Panc1 (cell line): ENCODE measurements at regions not wholly inside any gene's neighbourhood (a gene's known extent, or its start where the extent isn't known, plus 50 kb on each side); places are given as distances from the start of the nearest gene placed in this dataset.

Experiments
- ATAC-seq: fragments of 200-7000 bp; cut with Tn5 transposase; 2 replicates; pipeline ENCODE4 v1.9.1; 2020; ENCODE audit warnings: mild to moderate bottlenecking, moderate library complexity
- BruUV-seq: library from RNA; stranded (reverse); fragments of 400-500 nt; replicated peaks from 2 replicates; lab custom pipeline; 2021; lab: Mats Ljungman, UMichigan
- CTCF ChIA-PET: fragments of 300-600 bp; sonication (Branson Sonifier 250); formaldehyde crosslinking; loops from one replicate; lab custom pipeline; 2022; ENCODE audit warnings: antibody characterized with exemption; lab: Charles Lee
- POLR2A ChIA-PET: fragments of 300-600 bp; sonication (Branson Sonifier 250); formaldehyde crosslinking; loops from one replicate; lab custom pipeline; 2022; ENCODE audit warnings: antibody characterized with exemption; lab: Charles Lee
- DNase-seq: peaks from one replicate; pipeline ENCODE4 v3.0.0-alpha.2; 2010; ENCODE audit warnings: low read depth, low spot score
- H3K27ac ChIP-seq: 2 replicates; pipeline ENCODE4 v1.5.1; 2011; ENCODE audit warnings: mild to moderate bottlenecking, low read length, inconsistent platforms
- H3K27me3 ChIP-seq: fragments of 200-500 bp; sonication (Bioruptor generic); 2 replicates; pipeline ENCODE4 v1.6.0; 2014; ENCODE audit warnings: low read length, inconsistent platforms; ENCODE audit not compliant: control insufficient read depth, insufficient read depth
- H3K36me3 ChIP-seq: fragments of 200-500 bp; sonication (Bioruptor generic); 2 replicates; pipeline ENCODE4 v1.5.1; 2014; ENCODE audit warnings: inconsistent platforms, mild to moderate bottlenecking, low read length, moderate library complexity; ENCODE audit not compliant: control insufficient read depth, insufficient read depth
- H3K4me1 ChIP-seq: 2 replicates; pipeline ENCODE4 v1.5.1; 2011; ENCODE audit warnings: inconsistent platforms, mild to moderate bottlenecking, low read length, moderate library complexity; ENCODE audit not compliant: control insufficient read depth, insufficient read depth
- H3K4me3 ChIP-seq, 2 experiments: 2 replicates each; pipeline ENCODE4 v1.5.1; 2011 to 2012; ENCODE audit warnings: low read depth in 2 of 2, low read length in 2 of 2, mild to moderate bottlenecking in 2 of 2, inconsistent platforms in 1 of 2, moderate library complexity in 1 of 2
- H3K9me3 ChIP-seq: fragments of 200-500 bp; sonication (Bioruptor generic); 2 replicates; pipeline ENCODE4 v1.5.1; 2014; ENCODE audit warnings: low read depth, mild to moderate bottlenecking, inconsistent platforms, low read length, moderate library complexity; ENCODE audit not compliant: control insufficient read depth, insufficient read depth
- POLR2AphosphoS5 ChIP-seq: IDR thresholded peaks from 2 replicates; pipeline ENCODE4 v1.6.1; 2012; ENCODE audit warnings: mild to moderate bottlenecking, low read depth, low read length, moderate library complexity
- SIN3A ChIP-seq: IDR thresholded peaks from 2 replicates; pipeline ENCODE4 v1.6.1; 2012; ENCODE audit warnings: low read depth, mild to moderate bottlenecking, low read length, moderate library complexity, borderline replicate concordance; ENCODE audit not compliant: insufficient read depth
- TCF7L2 ChIP-seq: IDR thresholded peaks from 2 replicates; pipeline ENCODE4 v1.6.1; 2011; ENCODE audit warnings: mild to moderate bottlenecking, low read depth, low read length, inconsistent platforms
- in situ Hi-C: cut with HindIII; loops from 2 replicates; pipeline ENCODE4 v1.10.0; 2016; ENCODE audit warnings: low sequenced_read_pairs, low pct_unique_long_range_greater_than_20kb
- intact Hi-C: fragments of 100-400 bp; cut with micrococcal nuclease; formaldehyde crosslinking; loops from one replicate; pipeline ENCODE4 v1.10.0; 2022; ENCODE audit not compliant: unreplicated experiment
- TF ChIP-seq, protein P1 (sequence below): fragments of 450-650 bp; IDR thresholded peaks from 2 replicates; pipeline ENCODE4 v1.5.1; 2017; ENCODE audit warnings: mild to moderate bottlenecking
- TF ChIP-seq, protein P2 (sequence below), 2 experiments: IDR thresholded peaks; 2 replicates each; pipeline ENCODE4 v1.6.1; 2011 to 2012; ENCODE audit warnings: low read depth in 2 of 2, control low read depth in 1 of 2, low read length in 1 of 2, mild to moderate bottlenecking in 1 of 2, moderate library complexity in 1 of 2; ENCODE audit not compliant: insufficient read depth in 1 of 2

DNA sequence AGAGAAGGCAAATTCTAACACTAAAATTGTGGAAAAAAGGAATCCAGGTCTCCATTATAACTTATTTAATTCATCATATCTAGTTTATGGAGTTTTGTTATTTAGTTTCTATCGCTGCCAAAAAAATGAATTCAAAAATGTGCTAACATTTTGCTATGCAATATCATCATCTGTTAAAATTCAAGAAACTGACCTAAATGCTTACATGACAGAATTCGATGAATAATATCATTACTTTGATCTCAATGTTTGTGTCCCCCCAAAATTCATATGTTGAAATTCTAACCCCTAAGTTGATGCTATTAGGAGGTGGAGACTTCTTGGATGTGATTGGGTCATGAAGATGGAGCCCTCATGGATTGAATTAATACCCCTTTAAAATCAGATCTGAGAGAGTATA lies 775.0 kb downstream of the PCDH17 start:
- ChIA-PET CTCF (no interaction called here), POLR2A (no interaction called here)
- in situ Hi-C loops (no loop called here), intact Hi-C loops (no loop called here)
- BruUV-seq = no TSS peak
- TF ChIP-seq, protein P1, sequence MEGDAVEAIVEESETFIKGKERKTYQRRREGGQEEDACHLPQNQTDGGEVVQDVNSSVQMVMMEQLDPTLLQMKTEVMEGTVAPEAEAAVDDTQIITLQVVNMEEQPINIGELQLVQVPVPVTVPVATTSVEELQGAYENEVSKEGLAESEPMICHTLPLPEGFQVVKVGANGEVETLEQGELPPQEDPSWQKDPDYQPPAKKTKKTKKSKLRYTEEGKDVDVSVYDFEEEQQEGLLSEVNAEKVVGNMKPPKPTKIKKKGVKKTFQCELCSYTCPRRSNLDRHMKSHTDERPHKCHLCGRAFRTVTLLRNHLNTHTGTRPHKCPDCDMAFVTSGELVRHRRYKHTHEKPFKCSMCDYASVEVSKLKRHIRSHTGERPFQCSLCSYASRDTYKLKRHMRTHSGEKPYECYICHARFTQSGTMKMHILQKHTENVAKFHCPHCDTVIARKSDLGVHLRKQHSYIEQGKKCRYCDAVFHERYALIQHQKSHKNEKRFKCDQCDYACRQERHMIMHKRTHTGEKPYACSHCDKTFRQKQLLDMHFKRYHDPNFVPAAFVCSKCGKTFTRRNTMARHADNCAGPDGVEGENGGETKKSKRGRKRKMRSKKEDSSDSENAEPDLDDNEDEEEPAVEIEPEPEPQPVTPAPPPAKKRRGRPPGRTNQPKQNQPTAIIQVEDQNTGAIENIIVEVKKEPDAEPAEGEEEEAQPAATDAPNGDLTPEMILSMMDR = no peak
- TF ChIP-seq, protein P2, sequence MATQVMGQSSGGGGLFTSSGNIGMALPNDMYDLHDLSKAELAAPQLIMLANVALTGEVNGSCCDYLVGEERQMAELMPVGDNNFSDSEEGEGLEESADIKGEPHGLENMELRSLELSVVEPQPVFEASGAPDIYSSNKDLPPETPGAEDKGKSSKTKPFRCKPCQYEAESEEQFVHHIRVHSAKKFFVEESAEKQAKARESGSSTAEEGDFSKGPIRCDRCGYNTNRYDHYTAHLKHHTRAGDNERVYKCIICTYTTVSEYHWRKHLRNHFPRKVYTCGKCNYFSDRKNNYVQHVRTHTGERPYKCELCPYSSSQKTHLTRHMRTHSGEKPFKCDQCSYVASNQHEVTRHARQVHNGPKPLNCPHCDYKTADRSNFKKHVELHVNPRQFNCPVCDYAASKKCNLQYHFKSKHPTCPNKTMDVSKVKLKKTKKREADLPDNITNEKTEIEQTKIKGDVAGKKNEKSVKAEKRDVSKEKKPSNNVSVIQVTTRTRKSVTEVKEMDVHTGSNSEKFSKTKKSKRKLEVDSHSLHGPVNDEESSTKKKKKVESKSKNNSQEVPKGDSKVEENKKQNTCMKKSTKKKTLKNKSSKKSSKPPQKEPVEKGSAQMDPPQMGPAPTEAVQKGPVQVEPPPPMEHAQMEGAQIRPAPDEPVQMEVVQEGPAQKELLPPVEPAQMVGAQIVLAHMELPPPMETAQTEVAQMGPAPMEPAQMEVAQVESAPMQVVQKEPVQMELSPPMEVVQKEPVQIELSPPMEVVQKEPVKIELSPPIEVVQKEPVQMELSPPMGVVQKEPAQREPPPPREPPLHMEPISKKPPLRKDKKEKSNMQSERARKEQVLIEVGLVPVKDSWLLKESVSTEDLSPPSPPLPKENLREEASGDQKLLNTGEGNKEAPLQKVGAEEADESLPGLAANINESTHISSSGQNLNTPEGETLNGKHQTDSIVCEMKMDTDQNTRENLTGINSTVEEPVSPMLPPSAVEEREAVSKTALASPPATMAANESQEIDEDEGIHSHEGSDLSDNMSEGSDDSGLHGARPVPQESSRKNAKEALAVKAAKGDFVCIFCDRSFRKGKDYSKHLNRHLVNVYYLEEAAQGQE (IDR thresholded peaks at IDR 0.05; ENCODE audit: insufficient read depth in 1 of 2, low read depth in 2 of 2, low read length in 1 of 2) = no peak
- TF ChIP-seq SIN3A (no peak), TCF7L2 (no peak), POLR2AphosphoS5 (no peak)
- no peaks in the 10 kb centered on the region for H3K4me1 ChIP-seq
- ATAC-seq (no peak), DNase-seq (no peak)
- H3K27me3 ChIP-seq = no peaks in the 10 kb centered on the region
- H3K9me3 ChIP-seq = no peaks in the 10 kb centered on the region
- no peak overlapping the region for H3K27ac ChIP-seq
- no peak overlapping the region for H3K4me3 ChIP-seq
- H3K36me3 ChIP-seq = no peaks in the 10 kb centered on the region

DNA sequence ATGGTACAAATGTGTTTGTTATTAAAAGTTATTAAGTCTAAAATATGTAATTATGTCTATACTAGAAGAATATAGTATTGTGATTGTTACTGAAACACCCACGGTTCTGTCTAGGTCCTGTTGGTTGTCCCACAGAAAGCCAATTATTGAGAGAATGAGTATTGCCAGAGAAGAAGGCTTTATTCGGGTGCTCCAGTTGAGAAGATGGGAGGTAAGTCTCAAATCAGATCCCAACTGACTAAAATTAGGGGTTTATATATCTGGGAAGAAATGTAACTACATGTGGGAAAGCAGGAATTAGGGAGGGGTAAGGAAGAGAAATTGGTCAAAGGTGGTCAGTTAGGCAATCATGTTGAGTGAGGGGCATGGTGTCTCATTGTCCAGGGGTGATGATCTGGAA lies 798.4 kb downstream of the PCDH17 start:
- BruUV-seq = no TSS peak
- CTCF ChIA-PET = no interaction called here
- no peak overlapping the region for H3K4me3 ChIP-seq
- no peak overlapping the region for H3K27ac ChIP-seq
- intact Hi-C loops (no loop called here), in situ Hi-C loops (no loop called here)
- H3K9me3 ChIP-seq = peaks cover 4% of the 10 kb centered on the region; the same call in 1 of the 2 replicates
- H3K4me1 ChIP-seq = no peaks in the 10 kb centered on the region
- DNase-seq = no peak
- TF ChIP-seq, protein P1 = no peak
- TF ChIP-seq SIN3A (no peak), TCF7L2 (no peak), POLR2AphosphoS5 (no peak)
- TF ChIP-seq, protein P2 (IDR thresholded peaks at IDR 0.05; ENCODE audit: insufficient read depth in 1 of 2, low read depth in 2 of 2, low read length in 1 of 2) = no peak
- ATAC-seq = no peak
- POLR2A ChIA-PET = no interaction called here
- no peaks in the 10 kb centered on the region for H3K36me3 ChIP-seq
- no peaks in the 10 kb centered on the region for H3K27me3 ChIP-seq
